Liver (tissue), 7 donors: ENCODE measurements at regions not wholly inside any gene's neighbourhood (a gene's known extent, or its start where the extent isn't known, plus 50 kb on each side); places are given as distances from the start of the nearest gene placed in this dataset.

Source experiments
- DNase-seq: peaks from one replicate; pipeline ENCODE4 v3.0.0-alpha.2; 2017; ENCODE audit warnings: low spot score
- H3K27ac ChIP-seq, 2 donors: one replicate each; pipeline ENCODE4 v1.7.0; 2013; ENCODE audit warnings: inconsistent platforms in 2 of 2, low read length in 2 of 2, control low read depth in 1 of 2, low read depth in 1 of 2, mild to moderate bottlenecking in 1 of 2
- H3K27me3 ChIP-seq, 4 donors: one replicate each; pipeline versions ENCODE4 v1.6.1 to v1.7.0; 2013; ENCODE audit warnings: low read length in 3 of 4, inconsistent platforms in 1 of 4, mild to moderate bottlenecking in 1 of 4, moderate library complexity in 1 of 4; ENCODE audit not compliant: control insufficient read depth in 4 of 4, insufficient read depth in 4 of 4
- H3K36me3 ChIP-seq, 4 donors: one replicate each; pipeline versions ENCODE4 v1.6.1 to v1.7.0; 2013; ENCODE audit warnings: low read length in 3 of 4, mild to moderate bottlenecking in 3 of 4, low read depth in 1 of 4, moderate library complexity in 1 of 4; ENCODE audit not compliant: control insufficient read depth in 4 of 4, insufficient read depth in 3 of 4
- H3K4me1 ChIP-seq, 4 donors: one replicate each; pipeline versions ENCODE4 v1.6.1 to v1.7.0; 2013; ENCODE audit warnings: low read length in 3 of 4, mild to moderate bottlenecking in 3 of 4, moderate library complexity in 1 of 4; ENCODE audit not compliant: control insufficient read depth in 4 of 4, insufficient read depth in 4 of 4
- H3K4me3 ChIP-seq, 3 donors: one replicate each; pipeline versions ENCODE4 v1.6.1 to v1.7.0; 2013; ENCODE audit warnings: low read length in 3 of 3, control low read depth in 1 of 3, low read depth in 1 of 3, mild to moderate bottlenecking in 1 of 3
- H3K9ac ChIP-seq, 2 donors: one replicate each; pipeline ENCODE4 v1.7.0; 2013; ENCODE audit warnings: low read length in 2 of 2, mild to moderate bottlenecking in 2 of 2, moderate library complexity in 2 of 2, control low read depth in 1 of 2, low read depth in 1 of 2
- H3K9me3 ChIP-seq, 4 donors: one replicate each; pipeline versions ENCODE4 v1.6.1 to v1.7.0; 2013; ENCODE audit warnings: low read length in 3 of 4; ENCODE audit not compliant: control insufficient read depth in 4 of 4
- EGR1 ChIP-seq, 2 donors: IDR thresholded peaks; 2 replicates each; pipeline ENCODE4 v1.6.1; 2016 to 2018; ENCODE audit warnings: antibody characterized with exemption in 2 of 2, low read depth in 2 of 2
- FOXA1 ChIP-seq: IDR thresholded peaks from 2 replicates; pipeline ENCODE4 v1.6.1; 2016; ENCODE audit warnings: antibody characterized with exemption
- FOXA2 ChIP-seq: IDR thresholded peaks from 2 replicates; pipeline ENCODE4 v1.6.1; 2016; ENCODE audit warnings: antibody characterized with exemption
- GABPA ChIP-seq, 2 donors: IDR thresholded peaks in 1 of 2; conservative IDR thresholded peaks in 1 of 2; 2 replicates each; pipeline ENCODE4 v1.6.1; 2016; ENCODE audit warnings: antibody characterized with exemption in 2 of 2, mild to moderate bottlenecking in 1 of 2, moderate library complexity in 1 of 2
- HNF4A ChIP-seq, 2 donors: conservative IDR thresholded peaks; 2 replicates each; pipeline ENCODE4 v1.6.1; 2016; ENCODE audit warnings: antibody characterized with exemption in 2 of 2, mild to moderate bottlenecking in 2 of 2
- HNF4G ChIP-seq: IDR thresholded peaks from 2 replicates; pipeline ENCODE4 v1.6.1; 2016; ENCODE audit warnings: antibody characterized with exemption
- JUND ChIP-seq, 2 donors: IDR thresholded peaks; 2 replicates each; pipeline ENCODE4 v1.6.1; 2016; ENCODE audit warnings: antibody characterized with exemption in 2 of 2
- NR2F2 ChIP-seq: IDR thresholded peaks from 2 replicates; pipeline ENCODE4 v1.6.1; 2016; ENCODE audit warnings: antibody characterized with exemption
- RAD21 ChIP-seq, 2 donors: IDR thresholded peaks; 2 replicates each; pipeline ENCODE4 v1.6.1; 2016; ENCODE audit warnings: antibody characterized with exemption in 2 of 2, mild to moderate bottlenecking in 2 of 2
- RXRA ChIP-seq, 2 donors: IDR thresholded peaks; 2 replicates each; pipeline ENCODE4 v1.6.1; 2017 to 2018; ENCODE audit warnings: antibody characterized with exemption in 2 of 2, mild to moderate bottlenecking in 1 of 2
- SP1 ChIP-seq: IDR thresholded peaks from 2 replicates; pipeline ENCODE4 v1.6.1; 2018; ENCODE audit warnings: antibody characterized with exemption, mild to moderate bottlenecking
- TAF1 ChIP-seq: conservative IDR thresholded peaks from 2 replicates; pipeline ENCODE4 v1.6.1; 2016; ENCODE audit warnings: antibody characterized with exemption, mild to moderate bottlenecking
- YY1 ChIP-seq: IDR thresholded peaks from 2 replicates; pipeline ENCODE4 v1.6.1; 2016; ENCODE audit warnings: antibody characterized with exemption, mild to moderate bottlenecking
- TF ChIP-seq, protein P1 (sequence below): IDR thresholded peaks from 2 replicates; pipeline ENCODE4 v1.6.1; 2016; ENCODE audit warnings: antibody characterized with exemption
- TF ChIP-seq, protein P2 (sequence below): IDR thresholded peaks from 2 replicates; pipeline ENCODE4 v1.6.1; 2016; ENCODE audit warnings: antibody characterized with exemption, mild to moderate bottlenecking
- TF ChIP-seq, protein P3 (sequence below): fragments of 150-350 bp; IDR thresholded peaks from 2 replicates; pipeline ENCODE4 v1.5.1; 2017; ENCODE audit warnings: improper control_type of control experiment, low read depth, low read length; ENCODE audit not compliant: missing input control
- TF ChIP-seq, protein P4 (sequence below): IDR thresholded peaks from 2 replicates; pipeline ENCODE4 v1.6.1; 2016; ENCODE audit warnings: antibody characterized with exemption
- TF ChIP-seq, protein P5 (sequence below): IDR thresholded peaks from 2 replicates; pipeline ENCODE4 v1.6.1; 2016; ENCODE audit warnings: antibody characterized with exemption
- donor health status: healthy.
- donor health status: healthy.
- donor health status: healthy.
- donor health status: healthy.

DNA sequence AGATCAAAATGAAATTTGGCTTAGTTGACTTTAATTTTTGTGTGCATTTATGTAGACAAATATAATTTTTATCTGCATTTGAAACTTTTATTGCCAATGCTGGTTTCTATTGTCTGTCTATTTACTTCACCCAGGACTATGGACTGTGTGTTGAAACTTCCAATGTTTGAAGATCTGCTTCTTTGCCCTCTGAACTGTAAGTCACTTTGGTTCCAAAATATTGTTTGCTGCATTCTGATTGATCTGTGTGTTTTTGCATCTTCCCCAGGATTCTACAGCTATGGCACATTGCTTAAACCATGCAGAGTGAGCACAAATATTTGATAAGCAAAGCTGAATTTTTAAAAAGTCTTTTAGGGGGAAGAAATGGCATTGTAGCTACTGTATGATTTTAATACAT lies 131.0 kb upstream of the SOX5 start:
- DNase-seq = no peak
- peak; percentile 50 for TF ChIP-seq YY1
- TF ChIP-seq, protein P1, sequence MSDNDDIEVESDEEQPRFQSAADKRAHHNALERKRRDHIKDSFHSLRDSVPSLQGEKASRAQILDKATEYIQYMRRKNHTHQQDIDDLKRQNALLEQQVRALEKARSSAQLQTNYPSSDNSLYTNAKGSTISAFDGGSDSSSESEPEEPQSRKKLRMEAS = peak; percentile 76
- TF ChIP-seq GABPA (IDR thresholded peaks at IDR 0.05 in 1 of 2, conservative IDR thresholded peaks at IDR 0.05 in 1 of 2) = peak in 1 of 2 donors; percentile 24
- peak; percentile 70 for TF ChIP-seq SP1
- TF ChIP-seq NR2F2 = peak; percentile 63
- TF ChIP-seq FOXA1 = peak; percentile 89
- TF ChIP-seq RXRA (IDR thresholded peaks at IDR 0.05) = peak; percentile 80 to 84
- TF ChIP-seq RAD21 (IDR thresholded peaks at IDR 0.05) = peak; percentile 33 to 65
- peak; percentile 84 to 88 for TF ChIP-seq JUND (IDR thresholded peaks at IDR 0.05)
- TF ChIP-seq TAF1 = no peak
- TF ChIP-seq, protein P2, sequence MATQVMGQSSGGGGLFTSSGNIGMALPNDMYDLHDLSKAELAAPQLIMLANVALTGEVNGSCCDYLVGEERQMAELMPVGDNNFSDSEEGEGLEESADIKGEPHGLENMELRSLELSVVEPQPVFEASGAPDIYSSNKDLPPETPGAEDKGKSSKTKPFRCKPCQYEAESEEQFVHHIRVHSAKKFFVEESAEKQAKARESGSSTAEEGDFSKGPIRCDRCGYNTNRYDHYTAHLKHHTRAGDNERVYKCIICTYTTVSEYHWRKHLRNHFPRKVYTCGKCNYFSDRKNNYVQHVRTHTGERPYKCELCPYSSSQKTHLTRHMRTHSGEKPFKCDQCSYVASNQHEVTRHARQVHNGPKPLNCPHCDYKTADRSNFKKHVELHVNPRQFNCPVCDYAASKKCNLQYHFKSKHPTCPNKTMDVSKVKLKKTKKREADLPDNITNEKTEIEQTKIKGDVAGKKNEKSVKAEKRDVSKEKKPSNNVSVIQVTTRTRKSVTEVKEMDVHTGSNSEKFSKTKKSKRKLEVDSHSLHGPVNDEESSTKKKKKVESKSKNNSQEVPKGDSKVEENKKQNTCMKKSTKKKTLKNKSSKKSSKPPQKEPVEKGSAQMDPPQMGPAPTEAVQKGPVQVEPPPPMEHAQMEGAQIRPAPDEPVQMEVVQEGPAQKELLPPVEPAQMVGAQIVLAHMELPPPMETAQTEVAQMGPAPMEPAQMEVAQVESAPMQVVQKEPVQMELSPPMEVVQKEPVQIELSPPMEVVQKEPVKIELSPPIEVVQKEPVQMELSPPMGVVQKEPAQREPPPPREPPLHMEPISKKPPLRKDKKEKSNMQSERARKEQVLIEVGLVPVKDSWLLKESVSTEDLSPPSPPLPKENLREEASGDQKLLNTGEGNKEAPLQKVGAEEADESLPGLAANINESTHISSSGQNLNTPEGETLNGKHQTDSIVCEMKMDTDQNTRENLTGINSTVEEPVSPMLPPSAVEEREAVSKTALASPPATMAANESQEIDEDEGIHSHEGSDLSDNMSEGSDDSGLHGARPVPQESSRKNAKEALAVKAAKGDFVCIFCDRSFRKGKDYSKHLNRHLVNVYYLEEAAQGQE = peak; percentile 73
- TF ChIP-seq, protein P3, sequence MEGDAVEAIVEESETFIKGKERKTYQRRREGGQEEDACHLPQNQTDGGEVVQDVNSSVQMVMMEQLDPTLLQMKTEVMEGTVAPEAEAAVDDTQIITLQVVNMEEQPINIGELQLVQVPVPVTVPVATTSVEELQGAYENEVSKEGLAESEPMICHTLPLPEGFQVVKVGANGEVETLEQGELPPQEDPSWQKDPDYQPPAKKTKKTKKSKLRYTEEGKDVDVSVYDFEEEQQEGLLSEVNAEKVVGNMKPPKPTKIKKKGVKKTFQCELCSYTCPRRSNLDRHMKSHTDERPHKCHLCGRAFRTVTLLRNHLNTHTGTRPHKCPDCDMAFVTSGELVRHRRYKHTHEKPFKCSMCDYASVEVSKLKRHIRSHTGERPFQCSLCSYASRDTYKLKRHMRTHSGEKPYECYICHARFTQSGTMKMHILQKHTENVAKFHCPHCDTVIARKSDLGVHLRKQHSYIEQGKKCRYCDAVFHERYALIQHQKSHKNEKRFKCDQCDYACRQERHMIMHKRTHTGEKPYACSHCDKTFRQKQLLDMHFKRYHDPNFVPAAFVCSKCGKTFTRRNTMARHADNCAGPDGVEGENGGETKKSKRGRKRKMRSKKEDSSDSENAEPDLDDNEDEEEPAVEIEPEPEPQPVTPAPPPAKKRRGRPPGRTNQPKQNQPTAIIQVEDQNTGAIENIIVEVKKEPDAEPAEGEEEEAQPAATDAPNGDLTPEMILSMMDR = no peak
- TF ChIP-seq, protein P4, sequence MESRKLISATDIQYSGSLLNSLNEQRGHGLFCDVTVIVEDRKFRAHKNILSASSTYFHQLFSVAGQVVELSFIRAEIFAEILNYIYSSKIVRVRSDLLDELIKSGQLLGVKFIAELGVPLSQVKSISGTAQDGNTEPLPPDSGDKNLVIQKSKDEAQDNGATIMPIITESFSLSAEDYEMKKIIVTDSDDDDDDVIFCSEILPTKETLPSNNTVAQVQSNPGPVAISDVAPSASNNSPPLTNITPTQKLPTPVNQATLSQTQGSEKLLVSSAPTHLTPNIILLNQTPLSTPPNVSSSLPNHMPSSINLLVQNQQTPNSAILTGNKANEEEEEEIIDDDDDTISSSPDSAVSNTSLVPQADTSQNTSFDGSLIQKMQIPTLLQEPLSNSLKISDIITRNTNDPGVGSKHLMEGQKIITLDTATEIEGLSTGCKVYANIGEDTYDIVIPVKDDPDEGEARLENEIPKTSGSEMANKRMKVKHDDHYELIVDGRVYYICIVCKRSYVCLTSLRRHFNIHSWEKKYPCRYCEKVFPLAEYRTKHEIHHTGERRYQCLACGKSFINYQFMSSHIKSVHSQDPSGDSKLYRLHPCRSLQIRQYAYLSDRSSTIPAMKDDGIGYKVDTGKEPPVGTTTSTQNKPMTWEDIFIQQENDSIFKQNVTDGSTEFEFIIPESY = peak; percentile 71
- TF ChIP-seq HNF4G = peak; percentile 95
- peak; percentile 99 for TF ChIP-seq HNF4A (conservative IDR thresholded peaks at IDR 0.05)
- TF ChIP-seq FOXA2 = peak; percentile 86
- TF ChIP-seq, protein P5, sequence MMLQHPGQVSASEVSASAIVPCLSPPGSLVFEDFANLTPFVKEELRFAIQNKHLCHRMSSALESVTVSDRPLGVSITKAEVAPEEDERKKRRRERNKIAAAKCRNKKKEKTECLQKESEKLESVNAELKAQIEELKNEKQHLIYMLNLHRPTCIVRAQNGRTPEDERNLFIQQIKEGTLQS = peak; percentile 53
- peak in 1 of 2 donors; percentile 41 for TF ChIP-seq EGR1 (IDR thresholded peaks at IDR 0.05; ENCODE audit: low read depth in 2 of 2)
- no peak overlapping the region for H3K4me3 ChIP-seq

More for the DNA sequence above, 131.0 kb upstream of the SOX5 start:
- H3K27me3 ChIP-seq = no peaks in the 10 kb centered on the region
- no peaks in the 10 kb centered on the region for H3K36me3 ChIP-seq
- H3K9ac ChIP-seq = no peak overlapping the region
- H3K4me1 ChIP-seq = peaks cover 1 to 52% (median 42%) of the 10 kb centered on the region in 4 donors
- H3K27ac ChIP-seq = no peak overlapping the region
- H3K9me3 ChIP-seq = no peaks in the 10 kb centered on the region
